GM20000 (cell line): ENCODE measurements at regions not wholly inside any gene's neighbourhood (a gene's known extent, or its start where the extent isn't known, plus 50 kb on each side); places are given as distances from the start of the nearest gene placed in this dataset.

Experiments
- DNase-seq: peaks from one replicate; pipeline ENCODE4 v3.0.0; 2012; ENCODE audit warnings: low spot score
- TF ChIP-seq, protein P1 (sequence below): IDR thresholded peaks from 2 replicates; pipeline ENCODE4 v1.5.1; 2012; ENCODE audit warnings: mild to moderate bottlenecking, control low read depth; ENCODE audit errors: extremely low read depth, missing control alignments

- TF ChIP-seq, protein P1, sequence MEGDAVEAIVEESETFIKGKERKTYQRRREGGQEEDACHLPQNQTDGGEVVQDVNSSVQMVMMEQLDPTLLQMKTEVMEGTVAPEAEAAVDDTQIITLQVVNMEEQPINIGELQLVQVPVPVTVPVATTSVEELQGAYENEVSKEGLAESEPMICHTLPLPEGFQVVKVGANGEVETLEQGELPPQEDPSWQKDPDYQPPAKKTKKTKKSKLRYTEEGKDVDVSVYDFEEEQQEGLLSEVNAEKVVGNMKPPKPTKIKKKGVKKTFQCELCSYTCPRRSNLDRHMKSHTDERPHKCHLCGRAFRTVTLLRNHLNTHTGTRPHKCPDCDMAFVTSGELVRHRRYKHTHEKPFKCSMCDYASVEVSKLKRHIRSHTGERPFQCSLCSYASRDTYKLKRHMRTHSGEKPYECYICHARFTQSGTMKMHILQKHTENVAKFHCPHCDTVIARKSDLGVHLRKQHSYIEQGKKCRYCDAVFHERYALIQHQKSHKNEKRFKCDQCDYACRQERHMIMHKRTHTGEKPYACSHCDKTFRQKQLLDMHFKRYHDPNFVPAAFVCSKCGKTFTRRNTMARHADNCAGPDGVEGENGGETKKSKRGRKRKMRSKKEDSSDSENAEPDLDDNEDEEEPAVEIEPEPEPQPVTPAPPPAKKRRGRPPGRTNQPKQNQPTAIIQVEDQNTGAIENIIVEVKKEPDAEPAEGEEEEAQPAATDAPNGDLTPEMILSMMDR = no peak
- DNase-seq = no peak
Observed at GRCh38 chr7:94128072-94128471, 123.9 kb upstream of the BET1 start.

GRCh38 chr7:94129443-94130140 lies 125.4 kb upstream of the BET1 start:
- DNase-seq = no peak
- TF ChIP-seq, protein P1 = no peak

DNA sequence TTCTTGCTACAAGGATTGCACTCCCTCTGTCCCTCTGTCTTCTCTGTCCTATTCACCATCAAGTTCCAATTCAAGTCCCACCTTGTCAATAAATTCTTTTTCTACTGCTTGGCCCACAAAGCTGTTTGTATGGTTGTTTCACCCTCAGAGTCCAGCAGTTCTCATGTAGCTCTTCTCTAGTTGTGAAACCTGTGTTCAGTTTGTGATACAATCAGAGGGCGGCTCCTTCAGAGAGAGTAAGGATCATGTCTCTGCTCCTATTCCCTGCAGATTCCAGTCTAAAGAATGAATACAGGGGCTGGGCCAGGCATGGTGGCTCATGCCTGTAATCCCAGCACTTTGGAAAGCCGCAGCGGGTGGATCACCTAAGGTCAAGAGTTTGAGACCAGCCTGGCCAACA lies 126.6 kb upstream of the BET1 start:
- TF ChIP-seq, protein P1 = no peak
- DNase-seq = no peak

- DNase-seq = no peak
- TF ChIP-seq, protein P1 = no peak
Observed at GRCh38 chr7:94133460-94133859, 129.3 kb upstream of the BET1 start.

- no peak for DNase-seq
- TF ChIP-seq, protein P1 = no peak
Observed at GRCh38 chr7:94135180-94135579, 131.0 kb upstream of the BET1 start.

- TF ChIP-seq, protein P1 = no peak
- DNase-seq = no peak
Observed at GRCh38 chr7:94142281-94142680, 138.1 kb upstream of the BET1 start.

GRCh38 chr7:94145602-94146001 lies 141.4 kb upstream of the BET1 start:
- TF ChIP-seq, protein P1 = no peak
- DNase-seq = no peak
